OCI-LY3 (cell line): ENCODE measurements at regions not wholly inside any gene's neighbourhood (a gene's known extent, or its start where the extent isn't known, plus 50 kb on each side); places are given as distances from the start of the nearest gene placed in this dataset.

Experiments used
- CTCF ChIP-seq: fragments of 200-600, 300-600 bp; sonication (generic); IDR thresholded peaks from 2 replicates; pipeline ENCODE4 v1.5.1; 2014; ENCODE audit warnings: antibody characterized with exemption, low read length, low read depth
- EZH2phosphoT487 ChIP-seq: fragments of 200-600 bp; shearing (Covaris generic); IDR thresholded peaks from 2 replicates; pipeline ENCODE4 v1.6.1; 2018; ENCODE audit warnings: antibody characterized with exemption, mixed run types, low read depth

GRCh38 chr11:37317803-37318202, 719.8 kb upstream of the RAG2 start:
- TF ChIP-seq CTCF = no peak
- no peak for TF ChIP-seq EZH2phosphoT487
